ENCODE measurements at regions not wholly inside any gene's neighbourhood (a gene's known extent, or its start where the extent isn't known, plus 50 kb on each side); places are given as distances from the start of the nearest gene placed in this dataset.

DNA sequence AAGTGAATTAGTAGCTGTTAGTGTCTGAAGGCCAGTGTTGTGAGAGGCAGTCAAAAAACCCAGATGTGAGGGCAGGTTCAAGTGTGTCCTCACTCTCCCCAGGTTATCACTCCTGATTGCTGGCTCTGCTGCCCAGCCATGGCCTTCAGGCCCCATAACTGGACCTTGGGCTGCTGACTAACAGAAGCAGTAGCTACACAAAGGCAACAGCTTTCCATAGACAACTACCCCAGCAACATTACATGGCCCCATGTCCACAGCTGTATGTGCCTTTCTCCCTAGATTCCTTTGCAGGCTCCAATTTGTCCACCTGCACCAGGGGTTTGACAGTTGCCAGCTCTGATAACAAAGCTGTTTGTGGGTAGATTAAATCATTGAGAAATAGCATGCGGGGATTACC is 297.8 kb downstream of the ARL4A start:
- Histone ChIP-seq H3K27me3 (no peaks in the 10 kb centered on the region), H3K9me3 (no peaks in the 10 kb centered on the region), H3K27ac (no peak overlapping the region), H3K36me3 (no peaks in the 10 kb centered on the region), H3K4me3 (no peak overlapping the region), H3K4me1 (no peaks in the 10 kb centered on the region)
- TF ChIP-seq CTCF (IDR thresholded peaks at IDR 0.05): no peak
- TF ChIP-seq EP300 (IDR thresholded peaks at IDR 0.05): no peak
- TF ChIP-seq POLR2A (IDR thresholded peaks at IDR 0.05): no peak
- WGBS: 83% methylated on average over 1 of the region's 1 CpG
- DNase-seq (ENCODE audit: low spot score in 2 of 2): no peak

GRCh38 chr7:12985752-12986151 is 298.3 kb downstream of the ARL4A start:
- Histone ChIP-seq H3K4me3 (no peak overlapping the region), H3K27me3 (no peaks in the 10 kb centered on the region), H3K36me3 (no peaks in the 10 kb centered on the region), H3K27ac (no peak overlapping the region), H3K4me1 (no peaks in the 10 kb centered on the region), H3K9me3 (no peaks in the 10 kb centered on the region)
- no peak for DNase-seq (ENCODE audit: low spot score in 2 of 2)
- WGBS: 85% methylated on average over 2 of the region's 2 CpGs
- TF ChIP-seq POLR2AphosphoS5 (IDR thresholded peaks at IDR 0.05): no peak
- TF ChIP-seq POLR2A (IDR thresholded peaks at IDR 0.05): no peak
- no peak for TF ChIP-seq CTCF (IDR thresholded peaks at IDR 0.05)
- no peak for TF ChIP-seq EP300 (IDR thresholded peaks at IDR 0.05)

DNA sequence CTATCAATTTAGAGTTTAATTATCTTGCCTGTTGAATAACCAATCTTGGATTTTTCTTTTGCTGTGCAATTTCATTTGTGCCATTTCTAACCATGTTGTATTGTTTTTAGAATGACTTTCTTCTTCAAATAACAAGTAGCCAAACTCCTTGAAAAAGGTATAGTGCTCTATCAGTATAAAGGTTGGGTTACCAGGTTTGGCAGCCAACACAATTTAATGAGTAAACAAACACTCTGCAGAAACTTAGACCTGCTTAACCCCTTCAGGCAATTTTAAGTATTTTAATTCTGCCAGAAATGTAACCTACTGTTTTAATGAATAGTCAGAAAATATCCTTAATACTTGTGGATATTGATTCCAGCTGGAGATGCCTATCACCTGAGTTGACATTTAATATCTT is 299.8 kb downstream of the ARL4A start:
- H3K36me3 ChIP-seq: no peaks in the 10 kb centered on the region
- no peak overlapping the region for H3K27ac ChIP-seq
- H3K9me3 ChIP-seq: no peaks in the 10 kb centered on the region
- no peak for DNase-seq (ENCODE audit: low spot score in 2 of 2)
- H3K4me3 ChIP-seq: no peak overlapping the region
- TF ChIP-seq CTCF (IDR thresholded peaks at IDR 0.05): no peak
- TF ChIP-seq POLR2A (IDR thresholded peaks at IDR 0.05): no peak
- no peak for TF ChIP-seq POLR2AphosphoS5 (IDR thresholded peaks at IDR 0.05)
- no peaks in the 10 kb centered on the region for H3K4me1 ChIP-seq
- H3K27me3 ChIP-seq: no peaks in the 10 kb centered on the region

DNA sequence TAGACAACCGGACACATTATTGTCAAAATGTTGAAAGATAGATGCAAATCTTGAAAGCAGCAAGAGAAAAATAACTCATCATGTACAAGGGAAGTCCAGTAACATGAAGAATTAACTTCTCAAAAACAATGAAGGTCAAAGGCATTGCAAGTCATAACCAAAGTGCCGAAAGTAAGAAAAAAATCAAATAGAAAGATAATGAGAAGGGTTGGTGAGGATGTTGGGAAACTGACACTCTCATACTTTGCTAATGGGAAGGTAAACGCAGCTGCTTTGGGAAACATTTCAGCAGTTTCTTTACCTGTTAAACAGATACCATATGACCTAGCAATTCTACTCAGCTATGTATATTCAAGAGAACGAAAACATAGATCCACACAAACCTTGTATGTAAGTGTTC is 303.0 kb downstream of the ARL4A start:
- H3K36me3 ChIP-seq: no peaks in the 10 kb centered on the region
- WGBS: 94% methylated on average over 4 of the region's 4 CpGs
- H3K4me3 ChIP-seq: no peak overlapping the region
- no peaks in the 10 kb centered on the region for H3K9me3 ChIP-seq
- TF ChIP-seq EP300 (IDR thresholded peaks at IDR 0.05) (no peak), CTCF (IDR thresholded peaks at IDR 0.05) (no peak), POLR2A (IDR thresholded peaks at IDR 0.05) (no peak), POLR2AphosphoS5 (IDR thresholded peaks at IDR 0.05) (no peak)
- no peaks in the 10 kb centered on the region for H3K27me3 ChIP-seq
- no peaks in the 10 kb centered on the region for H3K4me1 ChIP-seq
- H3K27ac ChIP-seq: no peak overlapping the region
- DNase-seq (ENCODE audit: low spot score in 2 of 2): no peak

DNA sequence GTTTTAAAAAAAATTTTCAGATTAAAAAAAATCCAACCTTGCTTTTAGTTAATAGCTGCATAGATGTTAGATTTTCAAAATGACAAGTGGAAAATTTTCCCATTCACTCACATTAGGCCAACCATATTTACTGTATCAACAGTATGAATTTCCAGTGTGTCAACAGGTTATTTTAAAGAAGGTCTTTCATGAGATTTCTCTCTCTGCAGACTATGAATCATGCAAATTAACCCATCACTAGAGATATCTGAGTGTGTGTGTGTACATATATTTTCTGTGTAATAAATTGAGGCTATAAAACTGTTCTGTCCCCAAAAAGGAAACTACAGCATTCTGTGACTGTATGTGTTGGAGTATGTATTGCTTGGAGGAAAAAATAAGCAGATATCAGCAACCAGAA is 305.6 kb downstream of the ARL4A start:
- H3K4me1 ChIP-seq: no peaks in the 10 kb centered on the region
- H3K36me3 ChIP-seq: no peaks in the 10 kb centered on the region
- H3K4me3 ChIP-seq: no peak overlapping the region
- H3K27ac ChIP-seq: no peak overlapping the region
- DNase-seq (ENCODE audit: low spot score in 2 of 2): no peak
- no peaks in the 10 kb centered on the region for H3K27me3 ChIP-seq
- H3K9me3 ChIP-seq: no peaks in the 10 kb centered on the region
- TF ChIP-seq CTCF (IDR thresholded peaks at IDR 0.05) (no peak), POLR2AphosphoS5 (IDR thresholded peaks at IDR 0.05) (no peak), POLR2A (IDR thresholded peaks at IDR 0.05) (no peak), EP300 (IDR thresholded peaks at IDR 0.05) (no peak)

Measured in suprapubic skin (tissue), 4 donors.